Activated T-cell treated with anti-CD3 and anti-CD28 coated beads, Interleukin-2, amount 50 U/mL, for 48 hours (primary cell): ENCODE measurements at regions not wholly inside any gene's neighbourhood (a gene's known extent, or its start where the extent isn't known, plus 50 kb on each side); places are given as distances from the start of the nearest gene placed in this dataset.
"Not testable (repeated sequence)": the region's sequence is repeated elsewhere in the genome, so short reads cannot be mapped to it uniquely, and the experiment has no call there.

Experiments
- DNase-seq, 2 experiments: peaks; one replicate each; pipeline ENCODE4 v3.0.0-alpha.2; 2020

DNA sequence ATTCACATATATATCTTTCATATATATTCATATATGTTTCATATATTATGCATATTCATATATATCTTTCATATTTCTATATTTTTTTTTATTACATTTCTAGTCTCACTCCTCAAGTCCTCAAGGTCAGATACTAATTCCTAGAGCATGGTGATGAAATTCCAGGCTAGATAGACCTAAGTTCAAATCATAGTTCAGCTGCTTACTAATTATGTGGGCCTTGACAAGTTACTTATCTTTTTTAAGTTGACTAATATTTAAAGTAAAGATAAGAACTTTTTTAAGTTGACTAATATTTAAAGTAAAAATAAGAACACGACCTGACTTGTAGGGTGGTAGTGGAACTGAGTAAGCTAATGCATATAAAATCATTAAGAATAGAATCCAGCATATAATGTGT, 495.6 kb upstream of the MAN1A1 start:
- DNase-seq: no peak

GRCh38 chr6:119844387-119844786, 494.8 kb upstream of the MAN1A1 start:
- no peak for DNase-seq

- DNase-seq: no peak
These were observed 492.6 kb upstream of the MAN1A1 start for GRCh38 chr6:119842191-119842590.

DNA sequence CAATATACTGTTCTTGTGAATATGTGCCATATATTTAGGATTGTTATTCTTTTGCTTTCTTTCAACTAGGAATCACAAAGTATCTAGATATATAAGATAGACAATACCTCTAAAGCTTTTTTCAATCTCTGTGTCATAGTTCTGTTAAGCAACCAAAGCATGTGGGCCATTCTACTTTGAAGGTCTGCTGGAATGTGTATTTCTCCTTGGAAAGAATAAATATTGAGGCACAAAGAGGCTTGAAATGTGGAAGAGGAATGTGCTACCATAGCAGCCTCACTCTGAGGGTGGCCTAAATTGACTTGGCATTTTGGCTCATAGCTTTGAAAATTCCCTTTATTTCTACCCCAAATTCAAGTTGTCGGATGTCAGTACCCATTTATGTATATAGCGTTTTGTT, 488.5 kb upstream of the MAN1A1 start:
- DNase-seq: no peak

GRCh38 chr6:119834418-119834817, 484.9 kb upstream of the MAN1A1 start:
- no peak for DNase-seq

- no peak for DNase-seq
These were observed 482.9 kb upstream of the MAN1A1 start for GRCh38 chr6:119832411-119832810.

- DNase-seq: no peak
These were observed 481.1 kb upstream of the MAN1A1 start for GRCh38 chr6:119830494-119831295.

DNA sequence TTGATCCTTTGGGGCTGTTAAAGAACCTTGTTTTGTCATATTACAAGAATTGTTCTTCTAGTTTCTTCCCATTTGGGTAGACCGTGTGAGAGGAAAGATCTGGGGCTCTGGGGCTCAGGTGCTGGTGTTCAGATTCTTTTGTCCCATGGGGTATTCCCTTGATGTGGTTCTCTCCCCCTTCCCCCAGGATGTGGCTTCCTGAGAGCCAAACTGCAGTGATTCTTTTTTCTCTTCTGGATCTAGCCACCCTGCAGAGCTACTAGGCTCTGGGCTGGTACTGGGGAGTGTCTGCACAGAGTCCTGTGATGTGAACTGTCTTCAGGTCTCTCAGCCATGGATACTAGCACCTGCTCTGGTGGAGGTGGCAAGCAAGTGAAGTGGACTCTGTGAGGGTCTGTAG, 480.5 kb upstream of the MAN1A1 start:
- DNase-seq: no peak

- not testable (repeated sequence) for DNase-seq
These were observed 479.9 kb upstream of the MAN1A1 start for GRCh38 chr6:119829499-119829898.

DNA sequence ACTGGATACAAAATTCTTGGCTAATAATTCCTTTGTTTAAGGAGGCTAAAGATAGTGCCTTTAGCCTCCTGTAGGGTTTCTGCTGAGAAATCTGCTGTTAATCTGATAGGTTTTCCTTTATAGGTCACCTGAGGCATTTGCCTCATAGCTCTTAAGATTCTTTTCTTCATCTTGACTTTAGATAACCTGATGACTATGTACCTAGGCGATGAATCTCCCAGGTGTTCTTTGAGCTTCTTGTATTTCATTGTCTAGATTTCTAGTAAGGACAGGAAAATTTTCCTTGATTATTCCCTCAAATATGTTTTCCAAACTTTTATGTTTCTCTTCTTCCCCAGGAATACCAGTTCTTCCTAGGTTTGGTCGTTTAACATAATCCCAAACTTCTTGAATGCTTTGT, 479.4 kb upstream of the MAN1A1 start:
- no peak for DNase-seq

GRCh38 chr6:119821380-119821779, 471.8 kb upstream of the MAN1A1 start:
- no peak for DNase-seq

DNA sequence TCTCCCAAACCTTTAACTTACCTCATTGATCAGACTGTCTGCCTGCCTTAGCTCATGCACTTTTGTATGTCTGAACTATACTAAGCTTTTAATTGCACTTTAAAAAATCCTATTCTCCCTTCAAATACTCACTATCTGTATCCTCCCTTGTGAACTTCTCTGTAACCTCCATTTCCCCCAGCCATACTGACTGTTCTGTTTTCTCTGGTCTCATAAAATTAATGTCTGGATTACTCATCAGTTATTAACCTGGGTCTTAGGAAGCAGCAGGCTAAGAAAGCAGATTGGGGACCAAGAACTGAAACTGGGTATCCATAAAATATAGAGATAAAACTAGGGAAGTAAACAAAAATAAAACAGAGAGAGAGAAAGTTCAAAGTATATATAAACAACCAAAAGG, 469.3 kb upstream of the MAN1A1 start:
- DNase-seq: no peak

- DNase-seq: no peak
These were observed 465.2 kb upstream of the MAN1A1 start for GRCh38 chr6:119814609-119815400.

GRCh38 chr6:119802464-119802863, 452.9 kb upstream of the MAN1A1 start:
- no peak for DNase-seq

- DNase-seq: no peak
These were observed 451.5 kb upstream of the MAN1A1 start for GRCh38 chr6:119801056-119801455.

DNA sequence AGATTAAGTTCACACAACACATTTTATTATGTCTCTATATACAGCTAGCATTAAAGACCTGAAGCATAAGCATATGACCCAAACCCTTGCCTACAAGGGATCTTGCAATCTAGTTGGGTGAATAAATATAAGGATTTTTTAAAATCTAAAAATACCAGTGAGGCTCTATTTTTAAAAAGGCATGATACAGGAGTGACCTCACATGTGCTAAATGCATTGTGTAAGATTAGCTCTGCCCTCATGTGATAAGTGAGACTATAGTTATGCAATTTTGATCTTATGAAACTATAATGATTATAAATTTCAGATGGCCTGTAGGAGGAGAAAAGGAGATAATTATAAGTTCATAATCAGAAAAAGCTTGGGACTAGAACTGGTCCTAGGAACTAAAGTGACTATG, 451.0 kb upstream of the MAN1A1 start:
- no peak for DNase-seq

GRCh38 chr6:119799596-119800509, 450.3 kb upstream of the MAN1A1 start:
- no peak for DNase-seq

DNA sequence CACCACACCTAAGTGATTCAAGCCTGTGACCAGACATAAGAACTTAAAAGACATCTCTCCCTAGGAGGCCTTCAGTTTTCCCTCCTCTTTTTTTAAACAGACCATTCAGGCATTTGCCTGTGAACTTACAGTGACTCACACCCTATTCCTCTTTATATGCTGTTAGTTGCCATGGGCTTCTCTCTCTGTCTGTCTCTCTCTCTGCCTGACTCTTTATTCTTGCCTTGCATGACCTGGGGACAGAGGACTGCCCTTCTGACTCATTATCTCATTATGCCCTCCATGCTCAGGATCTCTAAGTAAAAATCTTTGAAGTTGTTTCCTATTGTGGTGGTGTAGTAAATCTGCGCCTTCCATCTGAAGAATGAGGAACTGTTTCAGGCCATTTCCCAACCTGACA, 442.2 kb upstream of the MAN1A1 start:
- no peak for DNase-seq

- DNase-seq: no peak
These were observed 431.8 kb upstream of the MAN1A1 start for GRCh38 chr6:119781365-119781764.

DNA sequence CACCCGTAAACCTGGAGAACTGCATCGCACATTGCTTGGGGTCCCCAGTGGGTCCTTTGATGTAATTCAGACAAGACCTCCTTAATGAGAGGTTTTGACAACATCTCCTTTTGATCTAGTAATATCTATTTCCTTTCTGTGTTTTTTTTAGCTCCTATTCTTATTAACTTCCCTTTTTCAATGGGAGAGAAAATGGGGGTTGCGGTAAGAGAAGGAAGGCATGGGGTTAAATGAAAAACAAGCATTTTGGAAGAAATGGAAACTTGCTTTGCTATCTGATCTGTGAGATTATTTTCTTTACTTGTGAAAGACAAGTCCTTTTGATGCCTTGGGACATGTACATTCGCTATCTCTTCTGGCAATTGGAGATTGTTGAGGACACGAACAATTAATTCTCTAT, 418.6 kb upstream of the MAN1A1 start:
- no peak for DNase-seq

DNA sequence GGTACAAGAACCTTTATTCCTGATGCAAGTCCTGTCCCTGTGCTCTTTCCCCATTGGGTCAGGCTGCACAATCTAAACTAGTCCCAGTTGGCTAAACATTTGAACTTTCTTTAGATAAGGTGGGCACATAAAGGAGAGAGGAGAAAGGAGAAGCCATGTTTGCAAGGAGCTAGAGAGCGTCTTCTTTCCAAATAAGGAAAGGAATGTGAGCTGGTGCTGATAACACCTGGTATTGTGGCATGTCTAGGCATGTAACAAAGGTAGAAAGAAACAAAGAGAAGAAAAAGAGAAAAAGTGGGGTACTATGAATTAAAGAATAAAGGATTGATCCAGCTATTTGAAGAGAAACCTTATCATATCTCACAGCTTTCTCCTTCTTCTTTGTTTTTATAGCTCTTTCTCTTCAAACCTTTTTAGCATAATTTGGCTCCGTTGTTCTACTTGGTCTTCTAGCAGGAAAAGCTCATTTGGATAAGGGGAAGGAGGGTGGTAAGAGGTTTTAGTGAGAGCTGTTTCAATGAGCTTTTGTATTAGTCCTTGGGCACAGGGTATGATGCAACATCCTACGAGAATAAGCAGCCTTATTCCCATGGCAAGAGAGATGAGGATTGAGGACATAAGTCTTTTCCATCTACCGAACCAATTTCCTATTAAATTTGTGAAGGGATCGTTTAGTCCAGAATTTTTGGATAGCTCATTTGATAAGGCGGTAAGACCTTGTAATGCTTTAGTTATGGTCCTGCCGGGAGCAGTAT, 415.5 kb upstream of the MAN1A1 start:
- DNase-seq: no peak

GRCh38 chr6:119760046-119760445, 410.5 kb upstream of the MAN1A1 start:
- no peak for DNase-seq

- no peak for DNase-seq
These were observed 408.8 kb upstream of the MAN1A1 start for GRCh38 chr6:119758385-119758784.
